HTR-8/SVneo (cell line): ENCODE measurements at regions not wholly inside any gene's neighbourhood (a gene's known extent, or its start where the extent isn't known, plus 50 kb on each side); places are given as distances from the start of the nearest gene placed in this dataset.
"Not testable (repeated sequence)": the region's sequence is repeated elsewhere in the genome, so short reads cannot be mapped to it uniquely, and the experiment has no call there.

ENCODE experiments used
- DNase-seq: peaks from one replicate; pipeline ENCODE4 v3.0.0; 2011; ENCODE audit warnings: low spot score, mixed read lengths; ENCODE audit not compliant: insufficient read length
- FAIRE-seq: peaks from 2 replicates; lab custom pipeline; 2011; peaks lifted over from hg19 to GRCh38; lab: Jason Lieb, UNC

- no peak for DNase-seq
- no peak for FAIRE-seq
Observed at GRCh38 chr5:78726571-78726970, 78.0 kb upstream of the LHFPL2 start.

- DNase-seq (no peak), FAIRE-seq (no peak)
Observed at GRCh38 chr5:78726003-78726402, 77.4 kb upstream of the LHFPL2 start.

GRCh38 chr5:78724061-78724460, 75.5 kb upstream of the LHFPL2 start:
- no peak for FAIRE-seq

GRCh38 chr5:78720997-78721396, 72.4 kb upstream of the LHFPL2 start:
- no peak for DNase-seq
- FAIRE-seq = no peak

More at GRCh38 chr5:78724061-78724460, 75.5 kb upstream of the LHFPL2 start:
- DNase-seq = no peak

- DNase-seq = no peak
- FAIRE-seq = no peak
Observed at GRCh38 chr5:78720227-78720985, 71.8 kb upstream of the LHFPL2 start.

GRCh38 chr5:78719504-78720219, 71.1 kb upstream of the LHFPL2 start:
- FAIRE-seq = no peak

GRCh38 chr5:78718824-78719223, 70.3 kb upstream of the LHFPL2 start:
- no peak for FAIRE-seq
- no peak for DNase-seq

More at GRCh38 chr5:78719504-78720219, 71.1 kb upstream of the LHFPL2 start:
- DNase-seq = no peak

- FAIRE-seq (no peak), DNase-seq (no peak)
Observed at GRCh38 chr5:78717674-78718584, 69.4 kb upstream of the LHFPL2 start.

- DNase-seq (no peak), FAIRE-seq (peak; percentile 9)
Observed at GRCh38 chr5:78716206-78716605, 67.6 kb upstream of the LHFPL2 start.

GRCh38 chr5:78715351-78715750, 66.8 kb upstream of the LHFPL2 start:
- FAIRE-seq, DNase-seq: not testable (repeated sequence)

GRCh38 chr5:78711670-78712069, 63.1 kb upstream of the LHFPL2 start:
- DNase-seq, FAIRE-seq: not testable (repeated sequence)

GRCh38 chr5:78709729-78710430, 61.3 kb upstream of the LHFPL2 start:
- not testable (repeated sequence) for FAIRE-seq, DNase-seq

- DNase-seq (no peak), FAIRE-seq (peak; percentile 23)
Observed at GRCh38 chr5:78706825-78707224, 58.3 kb upstream of the LHFPL2 start.

GRCh38 chr5:78706381-78706780, 57.8 kb upstream of the LHFPL2 start:
- DNase-seq (no peak), FAIRE-seq (no peak)

- DNase-seq (no peak), FAIRE-seq (no peak)
Observed at GRCh38 chr5:78705826-78706225, 57.3 kb upstream of the LHFPL2 start.

- no peak for FAIRE-seq
- DNase-seq = no peak
Observed at GRCh38 chr5:78701795-78702410, 53.3 kb upstream of the LHFPL2 start.

- DNase-seq (peak; percentile 76), FAIRE-seq (peak; percentile 84)
Observed at GRCh38 chr5:78699552-78700153, 51.1 kb upstream of the LHFPL2 start.

GRCh38 chr5:78698191-78698791, 49.7 kb upstream of the LHFPL2 start:
- DNase-seq (no peak), FAIRE-seq (no peak)
